Type B pancreatic cell (in vitro differentiated cells): ENCODE measurements at regions not wholly inside any gene's neighbourhood (a gene's known extent, or its start where the extent isn't known, plus 50 kb on each side); places are given as distances from the start of the nearest gene placed in this dataset.
A peak's percentile ranks its signal among the peaks of the same experiment; 100 is the strongest.
"Not testable (repeated sequence)": the region's sequence is repeated elsewhere in the genome, so short reads cannot be mapped to it uniquely, and the experiment has no call there.

Experiments
- DNase-seq: peaks from one replicate; pipeline ENCODE4 v3.0.0; 2021; ENCODE audit warnings: mixed read lengths; ENCODE audit not compliant: unreplicated experiment; ENCODE audit errors: extremely low spot score
- H3K27ac Mint-ChIP-seq: 2 replicates; pipeline ENCODE4 v1.8.0; 2021; ENCODE audit warnings: mild to moderate bottlenecking, mixed read lengths
- H3K27me3 Mint-ChIP-seq: 2 replicates; pipeline ENCODE4 v1.8.0; 2021; ENCODE audit warnings: mixed read lengths
- H3K36me3 Mint-ChIP-seq: 2 replicates; pipeline ENCODE4 v1.8.0; 2021; ENCODE audit warnings: mixed read lengths
- H3K4me1 Mint-ChIP-seq: one replicate; pipeline ENCODE4 v1.8.0; 2021; ENCODE audit warnings: mixed read lengths; ENCODE audit not compliant: unreplicated experiment
- H3K4me3 Mint-ChIP-seq: 2 replicates; pipeline ENCODE4 v1.8.0; 2021; ENCODE audit warnings: mild to moderate bottlenecking, mixed read lengths
- H3K9me3 Mint-ChIP-seq: 2 replicates; pipeline ENCODE4 v1.8.0; 2021; ENCODE audit warnings: mixed read lengths
- TF ChIP-seq, protein P1 (sequence below): fragments of 200-600 bp; sonication (generic); conservative IDR thresholded peaks from 2 replicates; pipeline ENCODE4 v1.5.0; 2021; ENCODE audit warnings: antibody characterized with exemption, mild to moderate bottlenecking

GRCh38 chr1:19024532-19024931 is 68.1 kb upstream of the IFFO2 start:
- Mint-ChIP-seq H3K36me3 (no peaks in the 10 kb centered on the region), H3K4me3 (no peak overlapping the region), H3K9me3 (no peaks in the 10 kb centered on the region), H3K27ac (no peak overlapping the region), H3K4me1 (no peaks in the 10 kb centered on the region), H3K27me3 (peaks cover 3% of the 10 kb centered on the region)
- DNase-seq = no peak
- TF ChIP-seq, protein P1, sequence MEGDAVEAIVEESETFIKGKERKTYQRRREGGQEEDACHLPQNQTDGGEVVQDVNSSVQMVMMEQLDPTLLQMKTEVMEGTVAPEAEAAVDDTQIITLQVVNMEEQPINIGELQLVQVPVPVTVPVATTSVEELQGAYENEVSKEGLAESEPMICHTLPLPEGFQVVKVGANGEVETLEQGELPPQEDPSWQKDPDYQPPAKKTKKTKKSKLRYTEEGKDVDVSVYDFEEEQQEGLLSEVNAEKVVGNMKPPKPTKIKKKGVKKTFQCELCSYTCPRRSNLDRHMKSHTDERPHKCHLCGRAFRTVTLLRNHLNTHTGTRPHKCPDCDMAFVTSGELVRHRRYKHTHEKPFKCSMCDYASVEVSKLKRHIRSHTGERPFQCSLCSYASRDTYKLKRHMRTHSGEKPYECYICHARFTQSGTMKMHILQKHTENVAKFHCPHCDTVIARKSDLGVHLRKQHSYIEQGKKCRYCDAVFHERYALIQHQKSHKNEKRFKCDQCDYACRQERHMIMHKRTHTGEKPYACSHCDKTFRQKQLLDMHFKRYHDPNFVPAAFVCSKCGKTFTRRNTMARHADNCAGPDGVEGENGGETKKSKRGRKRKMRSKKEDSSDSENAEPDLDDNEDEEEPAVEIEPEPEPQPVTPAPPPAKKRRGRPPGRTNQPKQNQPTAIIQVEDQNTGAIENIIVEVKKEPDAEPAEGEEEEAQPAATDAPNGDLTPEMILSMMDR = no peak

GRCh38 chr1:19023787-19024186 is 67.3 kb upstream of the IFFO2 start:
- no peak overlapping the region for H3K4me3 Mint-ChIP-seq
- H3K27me3 Mint-ChIP-seq = peaks cover 2% of the 10 kb centered on the region
- no peaks in the 10 kb centered on the region for H3K9me3 Mint-ChIP-seq
- DNase-seq = no peak
- TF ChIP-seq, protein P1 = no peak
- H3K4me1 Mint-ChIP-seq = no peaks in the 10 kb centered on the region
- no peak overlapping the region for H3K27ac Mint-ChIP-seq
- H3K36me3 Mint-ChIP-seq = no peaks in the 10 kb centered on the region

GRCh38 chr1:19021845-19022244 is 65.4 kb upstream of the IFFO2 start:
- no peak overlapping the region for H3K27ac Mint-ChIP-seq
- DNase-seq = no peak
- no peaks in the 10 kb centered on the region for H3K9me3 Mint-ChIP-seq
- no peak overlapping the region for H3K4me3 Mint-ChIP-seq
- no peaks in the 10 kb centered on the region for H3K36me3 Mint-ChIP-seq
- H3K27me3 Mint-ChIP-seq = no peaks in the 10 kb centered on the region
- H3K4me1 Mint-ChIP-seq = no peaks in the 10 kb centered on the region
- TF ChIP-seq, protein P1 = no peak

- not testable (repeated sequence) for H3K4me1 Mint-ChIP-seq, H3K36me3 Mint-ChIP-seq, H3K27me3 Mint-ChIP-seq, H3K4me3 Mint-ChIP-seq, DNase-seq, H3K27ac Mint-ChIP-seq, H3K9me3 Mint-ChIP-seq
Observed at GRCh38 chr1:19019288-19019687, 62.8 kb upstream of the IFFO2 start.

GRCh38 chr1:19015476-19015875 is 59.0 kb upstream of the IFFO2 start:
- peaks cover 26% of the 10 kb centered on the region for H3K4me1 Mint-ChIP-seq
- H3K36me3 Mint-ChIP-seq = no peaks in the 10 kb centered on the region
- no peaks in the 10 kb centered on the region for H3K27me3 Mint-ChIP-seq
- H3K27ac Mint-ChIP-seq = no peak overlapping the region
- TF ChIP-seq, protein P1 = no peak
- DNase-seq = peak; percentile 11
- no peaks in the 10 kb centered on the region for H3K9me3 Mint-ChIP-seq
- H3K4me3 Mint-ChIP-seq = no peak overlapping the region

DNA sequence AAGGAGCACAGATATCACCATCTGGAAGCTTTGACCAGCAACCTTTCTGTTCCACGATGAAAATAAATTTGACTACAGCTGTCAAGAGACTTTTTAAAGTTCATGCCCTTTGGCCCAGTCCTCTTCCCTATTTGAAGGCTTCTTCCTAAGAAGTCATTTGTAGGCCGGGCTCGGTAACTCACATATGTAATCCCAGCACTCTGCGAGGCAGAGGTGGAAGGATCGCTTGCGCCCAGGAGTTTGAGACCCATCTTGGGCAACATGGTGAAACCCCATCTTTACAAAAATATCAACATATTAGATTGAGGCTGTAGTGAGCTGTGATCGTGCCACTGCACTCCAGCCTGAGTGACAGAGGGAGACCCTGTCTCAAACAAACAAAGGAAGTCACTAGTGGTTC is 58.3 kb upstream of the IFFO2 start:
- H3K4me1 Mint-ChIP-seq = peaks cover 33% of the 10 kb centered on the region

More for the DNA sequence above, 58.3 kb upstream of the IFFO2 start:
- Mint-ChIP-seq H3K4me3 (no peak overlapping the region), H3K27me3 (no peaks in the 10 kb centered on the region), H3K36me3 (no peaks in the 10 kb centered on the region), H3K27ac (no peak overlapping the region), H3K9me3 (no peaks in the 10 kb centered on the region)
- TF ChIP-seq, protein P1 = no peak
- DNase-seq = peak; percentile 8
